GM19240 (cell line): ENCODE measurements at regions not wholly inside any gene's neighbourhood (a gene's known extent, or its start where the extent isn't known, plus 50 kb on each side); places are given as distances from the start of the nearest gene placed in this dataset.

Experiments
- DNase-seq: peaks from one replicate; pipeline ENCODE4 v3.0.0; 2011; ENCODE audit warnings: low spot score; ENCODE audit not compliant: insufficient read length

DNA sequence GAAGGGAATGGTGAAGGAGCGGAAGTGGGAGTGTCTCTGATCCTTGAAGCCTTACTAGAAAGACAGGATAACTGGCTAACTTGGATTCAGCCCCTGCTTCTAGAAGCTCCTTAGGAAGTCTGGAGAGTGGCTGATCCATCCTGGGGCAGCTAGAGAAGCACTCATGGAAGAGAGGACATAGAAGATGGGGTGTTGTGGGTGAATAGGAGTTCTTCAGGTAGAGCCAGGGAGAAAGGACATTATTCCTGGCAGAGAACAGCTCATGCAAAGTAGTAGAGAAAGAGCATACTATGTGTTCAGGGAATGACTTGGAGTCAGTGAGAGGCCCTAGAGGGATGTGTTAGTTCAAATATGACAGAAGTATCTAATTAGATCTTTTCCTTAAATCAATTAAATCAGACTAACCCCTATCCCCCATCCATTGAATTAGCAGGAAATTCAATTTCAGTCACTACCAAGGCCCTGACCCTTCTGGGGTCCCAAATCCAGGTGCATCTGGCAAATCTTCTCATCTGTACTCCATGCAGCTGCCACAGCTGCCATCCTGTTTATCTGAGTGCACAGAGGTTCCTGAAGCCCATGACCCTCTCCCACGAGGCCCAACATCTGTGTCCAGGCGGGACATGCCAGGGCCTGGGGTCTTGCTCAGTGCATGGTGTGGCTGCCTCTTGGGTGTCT is 130.7 kb downstream of the DHX35 start:
- DNase-seq: no peak

DNA sequence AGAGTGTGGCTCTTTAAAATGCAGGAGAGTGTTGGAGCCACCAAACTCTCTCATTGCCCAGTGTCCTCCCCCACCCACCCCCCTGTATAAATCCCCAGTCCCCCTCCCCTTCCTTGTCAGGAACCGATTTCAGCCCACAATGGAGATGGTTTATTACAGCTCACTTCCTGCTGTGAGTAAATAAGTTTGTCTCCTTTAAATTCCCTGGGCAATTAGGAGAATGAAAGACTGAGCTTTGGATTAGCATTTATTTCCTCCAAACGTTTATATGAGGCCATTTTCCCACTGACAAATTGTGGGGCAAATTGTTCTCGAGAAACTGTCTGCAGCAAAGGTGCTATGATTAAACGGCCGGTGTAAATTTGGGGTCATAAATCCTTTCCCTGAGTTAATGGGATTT is 128.8 kb downstream of the DHX35 start:
- DNase-seq: no peak

DNA sequence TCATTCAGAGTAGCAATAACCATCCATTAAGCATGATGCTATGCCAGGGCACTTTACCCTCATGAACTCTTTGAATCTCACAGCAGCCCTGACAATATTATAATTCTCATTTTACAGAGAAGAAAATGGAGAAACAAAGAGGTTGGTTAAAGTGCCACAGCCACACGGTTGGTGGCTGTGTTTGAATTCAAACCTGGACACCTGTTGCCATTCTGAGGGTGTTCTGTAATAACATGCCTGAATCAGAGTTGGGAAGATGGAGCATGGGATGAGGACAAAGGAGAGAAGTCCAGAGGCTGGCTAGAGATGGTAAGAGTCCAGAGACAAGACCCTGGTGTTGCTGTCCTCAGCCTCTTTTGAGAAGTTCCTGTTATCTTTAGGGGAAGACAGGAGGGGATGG is 127.7 kb downstream of the DHX35 start:
- no peak for DNase-seq
